ENCODE measurements at regions not wholly inside any gene's neighbourhood (a gene's known extent, or its start where the extent isn't known, plus 50 kb on each side); places are given as distances from the start of the nearest gene placed in this dataset.
"Not testable (repeated sequence)": the region's sequence is repeated elsewhere in the genome, so short reads cannot be mapped to it uniquely, and the experiment has no call there.

DNA sequence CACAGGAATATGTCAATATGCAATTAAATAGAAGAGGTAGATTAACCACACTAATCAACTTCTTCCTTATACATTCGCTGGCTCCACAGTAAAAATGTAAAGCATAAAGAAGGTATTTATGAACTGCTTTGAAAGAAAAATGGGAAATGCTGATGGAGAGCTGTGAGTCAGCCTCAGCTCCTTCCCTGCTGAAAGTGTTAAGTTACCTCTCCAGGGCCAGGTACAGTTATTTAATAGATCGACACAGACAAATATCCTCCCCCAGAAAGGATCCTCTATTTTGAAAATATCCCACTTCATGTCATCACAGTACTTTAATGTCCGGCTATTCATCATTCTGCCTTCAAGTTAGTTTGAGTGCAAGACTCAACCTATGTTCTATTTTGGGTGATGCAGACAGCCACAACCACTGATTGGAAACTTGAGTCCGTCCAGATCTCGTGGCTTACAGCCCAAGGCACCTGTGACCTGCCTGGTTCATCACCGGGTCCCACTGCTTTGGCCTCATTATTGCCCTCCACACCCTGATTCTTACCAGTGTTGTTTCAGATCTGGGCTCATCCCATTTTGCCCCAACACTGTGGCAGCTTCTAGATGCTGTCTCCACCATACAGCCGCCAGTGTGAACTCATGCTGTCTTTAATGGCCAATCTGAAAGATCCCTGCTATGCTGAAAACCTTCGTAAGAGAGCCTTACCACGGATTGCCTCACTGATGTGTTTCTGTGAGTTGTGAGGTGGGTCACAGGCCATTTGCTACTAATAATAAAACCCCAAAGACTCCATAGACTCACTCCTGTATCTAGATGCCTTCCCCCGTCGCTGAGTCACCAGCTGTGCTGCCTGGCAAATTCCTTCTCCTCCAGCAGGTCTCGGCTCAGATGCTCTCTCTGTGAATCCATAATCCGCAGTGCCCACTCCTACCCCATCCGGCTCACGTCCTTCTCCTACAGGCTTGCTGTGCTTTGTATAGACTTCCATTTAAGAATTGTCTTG is 56.2 kb upstream of the DDAH1 start:
- peak; percentile 87 for DNase-seq

DNA sequence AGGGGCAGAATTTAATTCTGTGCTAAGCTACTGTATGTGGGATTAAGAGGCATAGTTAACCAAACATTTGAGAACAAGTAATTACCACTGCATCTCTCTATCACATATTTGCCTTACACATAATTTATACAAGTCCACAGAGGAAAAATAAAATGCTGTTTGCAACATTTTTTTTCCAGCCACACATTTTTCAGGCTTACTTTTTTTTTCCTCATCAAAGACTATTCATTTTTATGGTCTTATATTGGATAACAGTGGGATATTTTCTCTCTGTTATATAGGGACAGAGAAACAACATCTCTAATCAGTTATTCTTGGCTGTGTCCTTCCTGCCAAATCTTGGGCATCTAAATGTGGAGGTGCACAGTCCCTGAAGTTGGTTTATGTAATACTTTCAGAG is 57.5 kb upstream of the DDAH1 start:
- DNase-seq: peak; percentile 48

GRCh38 chr1:85523061-85523460 is 57.5 kb upstream of the CCN1 start:
- DNase-seq: not testable (repeated sequence)

- DNase-seq: not testable (repeated sequence)
Observed at GRCh38 chr1:85524281-85524886, 56.2 kb upstream of the CCN1 start.

DNA sequence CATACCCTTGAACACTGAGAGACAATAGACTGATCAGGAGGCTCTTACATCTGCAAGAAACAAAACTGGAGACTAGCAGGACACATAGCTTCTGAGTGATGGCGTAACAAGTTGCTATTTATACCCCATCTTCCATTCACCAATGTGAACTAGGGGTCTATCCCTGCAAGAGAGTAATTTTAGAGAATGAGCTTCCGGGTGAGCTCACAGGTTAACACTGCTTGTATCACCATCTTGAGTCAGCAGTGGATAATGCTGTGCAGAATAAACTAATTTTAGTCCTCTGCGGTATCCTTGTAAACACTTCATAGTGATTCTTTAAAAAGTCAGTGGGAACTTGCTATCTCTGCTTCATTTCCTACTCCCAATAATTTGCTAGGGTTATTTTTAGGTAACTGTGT is 55.0 kb upstream of the CCN1 start:
- DNase-seq: peak; percentile 54

DNA sequence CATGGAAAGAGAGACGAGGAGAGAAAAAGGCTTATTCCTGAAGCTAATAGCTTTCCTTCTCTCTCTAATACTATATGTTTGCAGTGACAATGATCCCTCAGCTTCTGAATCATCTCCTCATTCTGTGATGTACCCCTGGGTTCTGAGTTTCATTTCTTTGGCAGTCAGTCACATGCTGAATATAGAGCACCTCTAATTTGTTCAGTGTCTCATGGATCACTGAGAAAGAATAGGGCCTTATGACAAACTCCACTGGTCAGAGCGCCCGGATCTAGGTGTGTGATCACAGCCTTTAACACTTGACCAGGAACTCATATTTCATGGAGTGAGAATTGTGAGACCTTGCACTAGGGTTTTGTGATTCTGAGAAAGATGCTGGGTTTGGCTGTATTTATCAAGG is 54.3 kb upstream of the CCN1 start:
- not testable (repeated sequence) for DNase-seq

DNA sequence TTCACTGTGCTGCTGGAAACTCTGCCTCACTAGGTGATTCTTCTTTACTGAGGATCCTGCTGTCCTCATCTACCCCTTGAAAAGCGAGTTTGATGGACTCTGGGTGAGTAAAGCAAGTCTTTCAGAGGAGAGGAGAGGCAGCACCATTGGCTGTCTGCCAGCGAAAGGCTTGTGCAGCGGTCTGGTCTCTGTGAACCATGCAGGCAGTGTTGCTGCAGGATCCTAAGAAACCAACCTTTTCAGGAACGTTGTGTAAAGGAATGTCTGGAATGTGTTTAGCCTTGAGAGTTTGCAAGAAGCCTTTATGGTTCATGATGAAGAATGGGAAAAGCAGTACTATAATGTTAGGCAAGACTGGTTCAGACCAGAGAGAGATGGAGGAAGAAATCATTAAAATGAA is 53.4 kb upstream of the CCN1 start:
- DNase-seq: peak; percentile 90
